GM12878 (cell line): ENCODE measurements at regions not wholly inside any gene's neighbourhood (a gene's known extent, or its start where the extent isn't known, plus 50 kb on each side); places are given as distances from the start of the nearest gene placed in this dataset.

Experiments used
- ATAC-seq: fragments of 200-7000 bp; cut with Tn5 transposase; 3 replicates; pipeline ENCODE4 v1.9.1; 2020; ENCODE audit warnings: mild to moderate bottlenecking, moderate library complexity
- BruUV-seq: library from RNA; stranded (reverse); fragments of 400-500 nt; replicated peaks from 2 replicates; lab custom pipeline; 2021; lab: Mats Ljungman, UMichigan
- CTCF ChIA-PET: fragments of 300-600 bp; sonication (Branson Sonifier 250); formaldehyde crosslinking; extraction: SDS; loops from one replicate; lab custom pipeline; 2021; ENCODE audit warnings: inconsistent platforms; lab: Yijun Ruan, JAX
- POLR2A ChIA-PET: fragments of 350-600 bp; formaldehyde crosslinking; extraction: SDS; loops from one replicate; lab custom pipeline; 2021; ENCODE audit warnings: inconsistent platforms; lab: Charles Lee
- RAD21 ChIA-PET: fragments of 300-600 bp; sonication (Branson Sonifier 250); formaldehyde crosslinking; loops from one replicate; lab custom pipeline; 2023; ENCODE audit warnings: antibody characterized with exemption; ENCODE audit not compliant: unreplicated experiment; lab: Charles Lee
- SMC1A ChIA-PET: fragments of 300-600 bp; sonication (Branson Sonifier 250); formaldehyde crosslinking; loops from one replicate; lab custom pipeline; 2023; ENCODE audit not compliant: unreplicated experiment, uncharacterized antibody; lab: Charles Lee
- DNase-seq: peaks from one replicate; pipeline ENCODE4 v3.0.0-alpha.2; 2011; ENCODE audit warnings: low read depth, low spot score
- FAIRE-seq: peaks from 3 replicates; lab custom pipeline; 2011; peaks lifted over from hg19 to GRCh38; lab: Jason Lieb, UNC
- H2AFZ ChIP-seq: 2 replicates; pipeline ENCODE4 v1.6.0; 2011; ENCODE audit warnings: low read depth, low read length, control low read depth; ENCODE audit not compliant: control insufficient read depth
- H3K27ac ChIP-seq: 2 replicates; pipeline ENCODE4 v1.5.1; 2011; ENCODE audit warnings: control low read depth; ENCODE audit not compliant: control insufficient read depth, insufficient read depth
- H3K27me3 ChIP-seq, 2 experiments: replicated peaks in 1 of 2; 2 replicates each; pipeline versions ENCODE4 v1.6.0 to v1.6.1; 2011; ENCODE audit warnings: low read length in 1 of 2; ENCODE audit not compliant: control insufficient read depth in 2 of 2, insufficient read depth in 2 of 2
- H3K36me3 ChIP-seq, 2 experiments: 2 replicates each; pipeline ENCODE4 v1.5.1; 2011; ENCODE audit warnings: low read length in 1 of 2; ENCODE audit not compliant: control insufficient read depth in 2 of 2, insufficient read depth in 2 of 2
- H3K4me1 ChIP-seq: 2 replicates; pipeline ENCODE4 v1.6.1; 2011; ENCODE audit warnings: mild to moderate bottlenecking, low read length, moderate library complexity, mixed read lengths; ENCODE audit not compliant: control insufficient read depth, insufficient read depth
- H3K4me2 ChIP-seq: 2 replicates; pipeline ENCODE4 v1.6.0; 2011; ENCODE audit warnings: control low read depth; ENCODE audit not compliant: control insufficient read depth, insufficient read depth
- H3K4me3 ChIP-seq: fragments of 200-600 bp; sonication (generic); 2 replicates; pipeline ENCODE4 v1.5.1; 2016
- H3K79me2 ChIP-seq: 2 replicates; pipeline ENCODE4 v1.6.0; 2011; ENCODE audit warnings: low read length; ENCODE audit not compliant: control insufficient read depth, insufficient read depth
- H3K9ac ChIP-seq: 2 replicates; pipeline ENCODE4 v1.8.0; 2011; ENCODE audit warnings: low read length, control low read depth, mixed read lengths; ENCODE audit not compliant: control insufficient read depth, insufficient read depth
- H3K9me3 ChIP-seq: replicated peaks from 3 replicates; pipeline ENCODE4 v1.5.1; 2011; ENCODE audit warnings: mild to moderate bottlenecking, low read length; ENCODE audit not compliant: control insufficient read depth, insufficient read depth
- H4K20me1 ChIP-seq: 2 replicates; pipeline ENCODE4 v1.6.0; 2011; ENCODE audit not compliant: control insufficient read depth, insufficient read depth
- ATF7 ChIP-seq: fragments of 450-650 bp; IDR thresholded peaks from 2 replicates; pipeline ENCODE4 v1.6.1; 2016; ENCODE audit warnings: low read depth, mild to moderate bottlenecking
- BCL11A ChIP-seq: IDR thresholded peaks from 2 replicates; pipeline ENCODE4 v1.6.1; 2011; ENCODE audit warnings: low read depth, low read length
- CREB1 ChIP-seq: IDR thresholded peaks from 2 replicates; pipeline ENCODE4 v1.6.1; 2012; ENCODE audit warnings: low read depth, mild to moderate bottlenecking, inconsistent platforms
- CREM ChIP-seq: IDR thresholded peaks from 2 replicates; pipeline ENCODE4 v1.6.1; 2014; ENCODE audit warnings: antibody characterized with exemption, low read depth
- DPF2 ChIP-seq: fragments of 450-650 bp; IDR thresholded peaks from 2 replicates; pipeline ENCODE4 v1.6.1; 2017; ENCODE audit warnings: mild to moderate bottlenecking
- ETV6 ChIP-seq, 2 experiments: fragments of 450-650 bp in 1 of 2; IDR thresholded peaks in 1 of 2; conservative IDR thresholded peaks in 1 of 2; 2 replicates each; pipeline ENCODE4 v1.6.1; 2014; ENCODE audit warnings: antibody characterized with exemption in 1 of 2, borderline replicate concordance in 1 of 2, low read depth in 1 of 2, mild to moderate bottlenecking in 1 of 2, moderate library complexity in 1 of 2
- EZH2 ChIP-seq: IDR thresholded peaks from 2 replicates; pipeline ENCODE4 v1.6.1; 2012; ENCODE audit warnings: low read depth, mild to moderate bottlenecking, control low read depth, inconsistent platforms, low read length, borderline replicate concordance; ENCODE audit not compliant: control insufficient read depth
- IKZF2 ChIP-seq, 2 experiments: fragments of 450-650 bp; IDR thresholded peaks; 2 replicates each; pipeline ENCODE4 v1.6.1; 2017; ENCODE audit warnings: mild to moderate bottlenecking in 2 of 2, moderate library complexity in 2 of 2
- KLF5 ChIP-seq: fragments of 450-650 bp; IDR thresholded peaks from 2 replicates; pipeline ENCODE4 v1.6.1; 2014; ENCODE audit warnings: mild to moderate bottlenecking; ENCODE audit not compliant: partially characterized antibody
- NBN ChIP-seq: fragments of 450-650 bp; IDR thresholded peaks from 2 replicates; pipeline ENCODE4 v1.6.1; 2016
- NFIC ChIP-seq: IDR thresholded peaks from 2 replicates; pipeline ENCODE4 v1.6.1; 2012; ENCODE audit warnings: low read depth, mild to moderate bottlenecking, inconsistent platforms, low read length, moderate library complexity
- NFYB ChIP-seq: IDR thresholded peaks from 2 replicates; pipeline ENCODE4 v1.6.1; 2011; ENCODE audit warnings: low read depth, mild to moderate bottlenecking, low read length, improper control_type of control experiment, moderate library complexity; ENCODE audit not compliant: insufficient read depth
- NR2C1 ChIP-seq: fragments of 450-650 bp; IDR thresholded peaks from 2 replicates; pipeline ENCODE4 v1.6.1; 2017; ENCODE audit warnings: antibody characterized with exemption, mild to moderate bottlenecking, moderate library complexity
- RB1 ChIP-seq: fragments of 450-650 bp; formaldehyde crosslinking; IDR thresholded peaks from 2 replicates; pipeline ENCODE4 v1.6.1; 2017; ENCODE audit warnings: mild to moderate bottlenecking, borderline replicate concordance
- SREBF1 ChIP-seq: IDR thresholded peaks from 2 replicates; pipeline ENCODE4 v1.6.1; 2012; ENCODE audit warnings: mild to moderate bottlenecking, low read length
- TCF12 ChIP-seq: IDR thresholded peaks from 2 replicates; pipeline ENCODE4 v1.6.1; 2011; ENCODE audit warnings: low read depth, mild to moderate bottlenecking, low read length
- ZBED1 ChIP-seq: IDR thresholded peaks from 2 replicates; pipeline ENCODE4 v1.6.1; 2016; ENCODE audit warnings: borderline replicate concordance
- WGBS: methylation state at CpG from one replicate; pipeline ENCODE4 v1.1.6; 2016; ENCODE audit warnings: low lambda C conversion rate; ENCODE audit not compliant: insufficient replicate concordance, insufficient coverage; ENCODE audit errors: missing lambda C conversion rate; 5-methylcytosine and 5-hydroxymethylcytosine counted together
- in situ Hi-C: fragments of 300-500 bp; cut with MboI; formaldehyde crosslinking; loops from 9 replicates; pipeline ENCODE4 v1.14.3; 2018; ENCODE audit warnings: mixed read lengths
- intact Hi-C: fragments of 100-400 bp; cut with micrococcal nuclease; formaldehyde crosslinking; loops from one replicate; pipeline ENCODE4 v1.14.2; 2022; ENCODE audit not compliant: unreplicated experiment
- TF ChIP-seq, protein P1 (sequence below): IDR thresholded peaks from 2 replicates; pipeline ENCODE4 v1.6.1; 2011; ENCODE audit warnings: borderline replicate concordance, low read depth, mild to moderate bottlenecking, moderate library complexity, low read length; ENCODE audit not compliant: insufficient read depth, poor library complexity, severe bottlenecking

DNA sequence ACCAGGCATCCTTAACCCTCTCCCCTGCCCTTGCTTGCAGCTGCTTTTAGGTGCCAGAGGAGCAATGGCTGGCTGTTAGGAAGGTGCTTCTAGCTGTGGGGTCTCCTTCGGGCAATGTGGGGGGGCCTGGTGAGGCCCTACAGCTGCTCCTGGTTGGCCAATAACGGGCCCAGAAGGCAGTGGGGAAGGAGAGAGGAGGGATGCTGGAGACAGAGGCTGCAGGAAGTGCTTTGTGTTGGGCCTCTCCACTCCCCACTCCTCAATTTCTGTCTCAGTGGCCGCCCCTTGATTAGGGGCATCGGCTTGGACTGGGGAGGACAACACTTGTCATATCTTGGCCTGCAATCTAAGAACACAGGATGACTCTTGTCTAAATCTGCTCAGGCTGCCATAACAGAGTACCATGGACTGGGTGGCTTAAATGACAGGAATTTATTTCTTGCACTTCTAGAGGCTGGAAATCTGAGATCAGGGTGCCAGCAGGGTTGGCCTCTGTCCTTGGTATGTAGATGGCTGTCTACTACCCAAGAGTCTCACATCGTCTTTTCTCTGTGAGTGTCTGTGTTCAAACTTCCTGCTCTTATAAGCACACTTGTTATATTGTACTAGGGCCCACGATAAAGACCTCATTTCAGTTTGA, 374.3 kb downstream of the MID1IP1 start:
- H3K4me3 ChIP-seq: no peak overlapping the region
- H2AFZ ChIP-seq: peak overlapping the region; percentile 20; the same call in 1 of the 2 replicates
- H3K36me3 ChIP-seq: no peaks in the 10 kb centered on the region
- no peaks in the 10 kb centered on the region; the same call in 1 of the 2 replicates for H4K20me1 ChIP-seq
- ChIA-PET SMC1A (interaction anchor here (0.7 to 4.6 kb wide), 5 partner anchors 10 to 21 kb away, joined by 3 to 30 read pairs (median 7); no protein-coding TSS in a partner anchor), RAD21 (interaction anchor here (0.9 kb wide), 1 partner anchor 21 kb away, joined by 6 read pairs; no protein-coding TSS in a partner anchor), POLR2A (interaction anchor here (3.6 kb wide), 1 partner anchor 20 kb away, joined by 21 read pairs; no protein-coding TSS in a partner anchor), CTCF (interaction anchor here (1.1 to 2.3 kb wide), 4 partner anchors 12 to 23 kb away, joined by 3 to 9 read pairs (median 7); no protein-coding TSS in a partner anchor)
- FAIRE-seq (no peak), DNase-seq (no peak), ATAC-seq (no peak)
- H3K27me3 ChIP-seq: no peaks in the 10 kb centered on the region; a peak in 1 of 4 replicates
- H3K9ac ChIP-seq: no peak overlapping the region
- no peaks in the 10 kb centered on the region for H3K79me2 ChIP-seq
- peaks cover 3% of the 10 kb centered on the region; the same call in 1 of the 2 replicates for H3K4me1 ChIP-seq
- H3K4me2 ChIP-seq: no peak overlapping the region
- intact Hi-C loops (no loop called here), in situ Hi-C loops (no loop called here)
- BruUV-seq: no TSS peak
- 7% methylated on average over 4 of the region's 6 CpGs for WGBS
- no peak for TF ChIP-seq ETV6 (conservative IDR thresholded peaks at IDR 0.05 in 1 of 2, IDR thresholded peaks at IDR 0.05 in 1 of 2; ENCODE audit: borderline replicate concordance in 1 of 2, low read depth in 1 of 2)
- TF ChIP-seq KLF5: no peak
- TF ChIP-seq BCL11A: no peak
- TF ChIP-seq SREBF1: no peak
- no peak for TF ChIP-seq ATF7
- no peak for TF ChIP-seq DPF2
- no peak for TF ChIP-seq CREM
- no peak for TF ChIP-seq ZBED1
- no peak for TF ChIP-seq NR2C1
- no peak for TF ChIP-seq RB1
- TF ChIP-seq NFIC: no peak
- no peak for TF ChIP-seq TCF12
- no peak for TF ChIP-seq NFYB
- TF ChIP-seq CREB1: no peak
- TF ChIP-seq, protein P1, sequence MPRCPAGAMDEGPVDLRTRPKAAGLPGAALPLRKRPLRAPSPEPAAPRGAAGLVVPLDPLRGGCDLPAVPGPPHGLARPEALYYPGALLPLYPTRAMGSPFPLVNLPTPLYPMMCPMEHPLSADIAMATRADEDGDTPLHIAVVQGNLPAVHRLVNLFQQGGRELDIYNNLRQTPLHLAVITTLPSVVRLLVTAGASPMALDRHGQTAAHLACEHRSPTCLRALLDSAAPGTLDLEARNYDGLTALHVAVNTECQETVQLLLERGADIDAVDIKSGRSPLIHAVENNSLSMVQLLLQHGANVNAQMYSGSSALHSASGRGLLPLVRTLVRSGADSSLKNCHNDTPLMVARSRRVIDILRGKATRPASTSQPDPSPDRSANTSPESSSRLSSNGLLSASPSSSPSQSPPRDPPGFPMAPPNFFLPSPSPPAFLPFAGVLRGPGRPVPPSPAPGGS: no peak
- no peak for TF ChIP-seq NBN
- no peak for TF ChIP-seq EZH2
- no peak for TF ChIP-seq IKZF2 (IDR thresholded peaks at IDR 0.05)
- no peak overlapping the region for H3K27ac ChIP-seq
- no peaks in the 10 kb centered on the region; the same call in 2 of the 3 replicates for H3K9me3 ChIP-seq
